ENCODE measurements at regions not wholly inside any gene's neighbourhood (a gene's known extent, or its start where the extent isn't known, plus 50 kb on each side); places are given as distances from the start of the nearest gene placed in this dataset.

GRCh38 chr2:15107137-15107536 lies 454.0 kb downstream of the NBAS start:
- DNase-seq, result no peak

GRCh38 chr2:15111718-15112117 lies 449.4 kb downstream of the NBAS start:
- no peak for DNase-seq

DNA sequence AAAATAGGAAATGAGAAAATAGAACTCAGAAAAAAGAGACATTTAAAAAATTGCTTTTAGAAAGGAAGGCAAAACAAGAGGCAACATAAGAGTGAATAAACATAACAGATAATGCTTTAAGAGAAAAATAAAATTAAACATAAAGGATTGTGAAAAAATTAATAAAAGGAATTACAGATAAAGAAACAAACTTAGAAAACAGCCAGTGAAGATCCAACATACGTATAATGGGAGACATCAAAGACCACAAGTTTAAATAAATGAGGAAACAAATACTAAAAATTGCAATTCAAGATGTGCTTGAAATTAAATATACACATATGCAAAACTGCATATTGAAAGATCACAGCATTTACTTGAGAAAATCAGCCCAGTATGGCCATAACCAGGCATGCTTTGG lies 448.9 kb downstream of the NBAS start:
- no peak for DNase-seq

DNA sequence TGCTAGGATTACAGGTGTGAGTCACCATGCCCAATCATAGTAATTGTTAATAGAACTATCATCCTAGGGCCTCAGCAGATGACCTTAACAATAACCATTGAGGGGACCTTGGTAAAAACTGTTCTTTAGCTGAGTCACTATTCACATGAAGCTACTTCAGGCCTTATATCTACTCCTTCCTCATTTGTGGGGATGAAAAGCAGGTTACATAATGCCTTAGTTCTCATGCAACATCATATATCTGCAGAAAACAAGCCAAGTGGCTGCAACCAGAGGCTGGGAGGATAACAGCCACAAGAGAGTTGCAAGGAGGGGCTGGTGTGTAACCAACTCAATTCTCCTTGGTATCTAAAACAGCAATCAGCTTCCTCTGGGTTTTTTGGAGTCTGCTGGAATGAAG lies 445.4 kb downstream of the NBAS start:
- no peak for DNase-seq

GRCh38 chr2:15116830-15117229 lies 444.3 kb downstream of the NBAS start:
- DNase-seq, result no peak

Measured in femur (tissue), 1 donor.